Skeletal muscle satellite cell (primary cell): ENCODE measurements at regions not wholly inside any gene's neighbourhood (a gene's known extent, or its start where the extent isn't known, plus 50 kb on each side); places are given as distances from the start of the nearest gene placed in this dataset.
A peak's percentile ranks its signal among the peaks of the same experiment; 100 is the strongest.

Source experiments
- H3K27me3 ChIP-seq: 2 replicates; pipeline ENCODE4 v1.7.0; 2013; ENCODE audit warnings: low read length; ENCODE audit not compliant: control insufficient read depth, insufficient read depth
- H3K36me3 ChIP-seq: 2 replicates; pipeline ENCODE4 v1.7.0; 2013; ENCODE audit warnings: mild to moderate bottlenecking, control low read depth, low read length; ENCODE audit not compliant: insufficient read depth
- H3K4me1 ChIP-seq: 2 replicates; pipeline ENCODE4 v1.7.0; 2013; ENCODE audit warnings: low read length; ENCODE audit not compliant: control insufficient read depth, insufficient read depth
- H3K4me2 ChIP-seq: 2 replicates; pipeline ENCODE4 v1.7.0; 2013; ENCODE audit warnings: mild to moderate bottlenecking, low read length
- H3K4me3 ChIP-seq: 2 replicates; pipeline ENCODE4 v1.7.0; 2013; ENCODE audit warnings: low read length
- H3K9ac ChIP-seq: 2 replicates; pipeline ENCODE4 v1.7.0; 2013; ENCODE audit warnings: mild to moderate bottlenecking, low read depth, low read length, moderate library complexity
- H3K9me3 ChIP-seq: replicated peaks from 2 replicates; pipeline ENCODE4 v1.7.0; 2013; ENCODE audit warnings: mild to moderate bottlenecking, control low read depth, low read length

DNA sequence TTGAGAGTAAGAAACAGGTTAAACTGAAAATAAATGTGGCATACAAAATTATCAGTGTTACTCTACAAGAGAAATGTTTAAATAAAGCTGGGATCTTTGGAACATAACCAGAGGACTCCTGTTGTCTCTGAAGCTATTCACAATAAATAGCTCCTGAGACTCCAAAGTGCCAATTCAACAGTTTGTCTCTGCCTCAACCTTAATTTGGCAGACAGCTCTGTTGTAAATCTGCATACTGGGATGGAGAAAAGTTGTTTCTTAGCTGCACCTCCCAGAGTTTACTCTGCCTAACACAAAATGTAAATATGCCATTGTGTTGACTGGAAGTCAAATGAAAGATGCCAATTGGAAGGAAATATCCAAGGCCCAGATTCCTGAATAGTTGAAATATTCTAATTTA lies 238.5 kb upstream of the EPHA4 start:
- Histone ChIP-seq H3K4me3 (no peak overlapping the region), H3K9me3 (no peaks in the 10 kb centered on the region), H3K4me2 (no peak overlapping the region), H3K4me1 (peaks cover 5% of the 10 kb centered on the region), H3K9ac (no peak overlapping the region), H3K36me3 (no peaks in the 10 kb centered on the region), H3K27me3 (no peaks in the 10 kb centered on the region)

GRCh38 chr2:221810245-221810644 lies 238.1 kb upstream of the EPHA4 start:
- Histone ChIP-seq H3K4me3 (no peak overlapping the region), H3K4me1 (peaks cover 5% of the 10 kb centered on the region), H3K4me2 (no peak overlapping the region), H3K9ac (no peak overlapping the region), H3K27me3 (no peaks in the 10 kb centered on the region), H3K36me3 (no peaks in the 10 kb centered on the region), H3K9me3 (no peaks in the 10 kb centered on the region)

DNA sequence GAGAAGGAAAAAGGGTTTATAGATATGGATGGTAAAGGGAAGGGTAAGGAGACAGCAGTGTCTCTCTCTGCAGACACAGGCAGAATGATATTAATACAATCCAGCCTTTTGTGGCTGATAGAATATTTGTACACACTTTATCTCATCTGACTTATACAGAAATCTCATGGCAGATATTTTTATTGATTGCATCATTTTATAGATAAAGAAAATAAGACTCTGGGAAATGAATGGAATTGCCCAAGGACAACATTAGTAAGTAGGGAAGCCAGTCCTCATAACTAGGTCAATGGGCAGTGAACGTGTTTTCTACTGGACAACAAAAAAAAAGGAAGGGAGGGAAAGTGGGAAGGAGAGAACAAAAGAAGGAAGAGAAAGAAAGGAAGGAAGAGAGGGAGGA lies 236.4 kb upstream of the EPHA4 start:
- Histone ChIP-seq H3K27me3 (no peaks in the 10 kb centered on the region), H3K4me1 (peaks cover 5% of the 10 kb centered on the region), H3K4me3 (no peak overlapping the region), H3K36me3 (no peaks in the 10 kb centered on the region), H3K9me3 (no peaks in the 10 kb centered on the region), H3K4me2 (no peak overlapping the region), H3K9ac (no peak overlapping the region)

- no peaks in the 10 kb centered on the region for H3K36me3 ChIP-seq
These were observed 235.6 kb upstream of the EPHA4 start for GRCh38 chr2:221807706-221808105.

DNA sequence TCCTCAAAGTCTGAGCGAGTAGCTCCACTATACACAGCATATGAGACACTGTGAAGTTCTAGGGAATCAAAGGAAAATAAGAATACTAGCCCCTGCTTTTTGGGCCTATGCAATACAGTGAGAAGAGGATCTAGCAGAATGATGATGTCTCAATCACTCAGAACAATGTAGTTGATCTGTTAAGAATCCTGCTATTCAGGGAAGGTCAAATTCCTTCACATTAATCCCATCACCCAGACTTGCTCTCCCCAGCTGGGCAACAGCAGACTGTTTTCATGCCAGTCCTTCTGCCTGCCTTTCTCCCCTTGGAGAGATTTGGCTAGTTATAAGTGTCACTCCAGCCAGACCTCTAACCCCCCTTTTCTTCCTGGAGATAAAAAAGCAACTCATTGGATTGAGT lies 230.0 kb upstream of the EPHA4 start:
- H3K9me3 ChIP-seq, result no peaks in the 10 kb centered on the region
- H3K4me2 ChIP-seq, result no peak overlapping the region
- H3K36me3 ChIP-seq, result no peaks in the 10 kb centered on the region
- no peak overlapping the region for H3K4me3 ChIP-seq
- H3K4me1 ChIP-seq, result no peaks in the 10 kb centered on the region
- H3K27me3 ChIP-seq, result no peaks in the 10 kb centered on the region
- H3K9ac ChIP-seq, result no peak overlapping the region

More at GRCh38 chr2:221807706-221808105, 235.6 kb upstream of the EPHA4 start:
- peaks cover 5% of the 10 kb centered on the region for H3K4me1 ChIP-seq
- no peak overlapping the region for H3K4me2 ChIP-seq
- H3K4me3 ChIP-seq, result no peak overlapping the region
- no peaks in the 10 kb centered on the region for H3K9me3 ChIP-seq
- H3K27me3 ChIP-seq, result no peaks in the 10 kb centered on the region
- H3K9ac ChIP-seq, result no peak overlapping the region

- H3K9ac ChIP-seq, result no peak overlapping the region
- H3K4me1 ChIP-seq, result no peaks in the 10 kb centered on the region
- H3K4me2 ChIP-seq, result no peak overlapping the region
- H3K27me3 ChIP-seq, result no peaks in the 10 kb centered on the region
- H3K36me3 ChIP-seq, result no peaks in the 10 kb centered on the region
- H3K4me3 ChIP-seq, result no peak overlapping the region
- no peaks in the 10 kb centered on the region for H3K9me3 ChIP-seq
These were observed 220.9 kb upstream of the EPHA4 start for GRCh38 chr2:221792971-221793521.

GRCh38 chr2:221791844-221792243 lies 219.7 kb upstream of the EPHA4 start:
- Histone ChIP-seq H3K36me3 (no peaks in the 10 kb centered on the region), H3K4me2 (no peak overlapping the region), H3K4me3 (no peak overlapping the region), H3K9me3 (no peaks in the 10 kb centered on the region), H3K4me1 (no peaks in the 10 kb centered on the region), H3K27me3 (no peaks in the 10 kb centered on the region), H3K9ac (no peak overlapping the region)

- Histone ChIP-seq H3K27me3 (no peaks in the 10 kb centered on the region), H3K9ac (no peak overlapping the region), H3K4me3 (no peak overlapping the region), H3K36me3 (no peaks in the 10 kb centered on the region), H3K4me2 (no peak overlapping the region), H3K4me1 (no peaks in the 10 kb centered on the region), H3K9me3 (no peaks in the 10 kb centered on the region)
These were observed 215.5 kb upstream of the EPHA4 start for GRCh38 chr2:221787561-221787960.

- no peak overlapping the region for H3K9ac ChIP-seq
- no peaks in the 10 kb centered on the region for H3K36me3 ChIP-seq
- H3K27me3 ChIP-seq, result no peaks in the 10 kb centered on the region
- H3K9me3 ChIP-seq, result no peaks in the 10 kb centered on the region
- H3K4me1 ChIP-seq, result no peaks in the 10 kb centered on the region
- H3K4me3 ChIP-seq, result no peak overlapping the region
- H3K4me2 ChIP-seq, result no peak overlapping the region
These were observed 214.3 kb upstream of the EPHA4 start for GRCh38 chr2:221786297-221786926.

DNA sequence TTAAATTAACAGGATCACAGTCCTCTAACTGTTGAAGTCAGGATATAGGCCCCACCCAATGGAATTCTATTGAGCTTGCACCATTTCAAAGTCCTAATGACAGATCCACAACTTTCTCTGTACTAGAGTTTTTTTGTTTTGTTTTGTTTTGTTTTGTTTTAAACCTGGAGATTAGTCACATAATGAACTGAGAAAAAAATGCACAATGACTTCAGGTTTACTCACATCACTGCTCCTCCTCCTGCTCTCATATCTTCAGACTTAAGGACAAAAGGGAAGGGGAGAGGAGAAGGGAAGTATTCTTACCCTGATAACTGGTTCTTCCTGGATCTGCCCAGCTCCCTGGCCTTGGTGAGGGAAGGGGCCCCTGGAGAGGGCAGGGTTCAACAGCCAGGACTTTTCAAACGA lies 208.2 kb upstream of the EPHA4 start:
- H3K4me3 ChIP-seq, result no peak overlapping the region
- H3K9me3 ChIP-seq, result no peaks in the 10 kb centered on the region
- H3K4me2 ChIP-seq, result peak overlapping the region; percentile 43
- peaks cover 21% of the 10 kb centered on the region for H3K4me1 ChIP-seq
- H3K9ac ChIP-seq, result peak overlapping the region; percentile 39
- no peaks in the 10 kb centered on the region for H3K36me3 ChIP-seq
- no peaks in the 10 kb centered on the region for H3K27me3 ChIP-seq

GRCh38 chr2:221779614-221780067 lies 207.5 kb upstream of the EPHA4 start:
- peaks cover 21% of the 10 kb centered on the region for H3K4me1 ChIP-seq
- H3K9me3 ChIP-seq, result no peaks in the 10 kb centered on the region
- no peaks in the 10 kb centered on the region for H3K36me3 ChIP-seq
- no peak overlapping the region for H3K4me3 ChIP-seq
- peak overlapping the region; percentile 43 for H3K4me2 ChIP-seq
- peak overlapping the region; percentile 32 for H3K9ac ChIP-seq
- H3K27me3 ChIP-seq, result no peaks in the 10 kb centered on the region

- Histone ChIP-seq H3K4me2 (no peak overlapping the region), H3K9me3 (no peaks in the 10 kb centered on the region), H3K27me3 (no peaks in the 10 kb centered on the region), H3K4me1 (peaks cover 21% of the 10 kb centered on the region), H3K36me3 (no peaks in the 10 kb centered on the region), H3K9ac (no peak overlapping the region), H3K4me3 (no peak overlapping the region)
These were observed 205.9 kb upstream of the EPHA4 start for GRCh38 chr2:221778025-221778424.
